Erythroblast (primary cell): ENCODE measurements at regions not wholly inside any gene's neighbourhood (a gene's known extent, or its start where the extent isn't known, plus 50 kb on each side); places are given as distances from the start of the nearest gene placed in this dataset.

Source experiments
- GATA1 ChIP-seq: IDR thresholded peaks from 2 replicates; pipeline ENCODE4 v1.6.1; 2011; ENCODE audit warnings: low read depth, mild to moderate bottlenecking, control low read depth, low read length, moderate library complexity
- POLR2A ChIP-seq: IDR thresholded peaks from 2 replicates; pipeline ENCODE4 v1.6.1; 2011; ENCODE audit warnings: mild to moderate bottlenecking, low read length

DNA sequence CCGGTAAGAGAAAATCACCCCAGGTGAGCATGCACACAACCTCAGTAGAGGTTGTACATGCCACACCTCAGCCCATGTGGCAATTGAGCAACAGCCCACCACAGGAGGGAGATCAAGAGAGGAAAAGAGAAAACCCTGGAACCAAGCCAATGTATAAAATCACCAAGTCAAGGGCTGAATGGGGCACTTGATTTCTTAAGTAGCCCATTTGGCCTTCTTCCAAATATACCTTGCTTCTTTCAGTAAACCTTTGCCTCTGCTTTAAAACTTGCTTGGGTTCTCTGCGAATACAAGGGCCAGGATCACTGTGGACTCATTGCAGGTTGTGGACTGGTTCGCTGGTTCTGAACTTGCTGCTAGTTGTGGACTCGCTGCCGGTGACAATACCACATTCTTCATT is 1814.0 kb downstream of the PLA2G4A start:
- TF ChIP-seq POLR2A: no peak
- TF ChIP-seq GATA1: no peak
